WTC11 (cell line): ENCODE measurements at regions not wholly inside any gene's neighbourhood (a gene's known extent, or its start where the extent isn't known, plus 50 kb on each side); places are given as distances from the start of the nearest gene placed in this dataset.

ENCODE experiments used
- ESRRA ChIP-seq: sonication (generic); formaldehyde crosslinking; IDR thresholded peaks from 2 replicates; pipeline ENCODE4 v1.8.1; 2022; ENCODE audit warnings: mild to moderate bottlenecking, missing genetic modification reagents, borderline replicate concordance
- FOXJ3 ChIP-seq: sonication (generic); formaldehyde crosslinking; IDR thresholded peaks from 2 replicates; pipeline ENCODE4 v1.9.0; 2021; ENCODE audit warnings: missing genetic modification reagents, mild to moderate bottlenecking, borderline replicate concordance
- IRF2 ChIP-seq: sonication (generic); formaldehyde crosslinking; IDR thresholded peaks from 2 replicates; pipeline ENCODE4 v1.8.0; 2022; ENCODE audit warnings: low read depth, missing genetic modification reagents, borderline replicate concordance
- JUN ChIP-seq: sonication (generic); formaldehyde crosslinking; IDR thresholded peaks from 2 replicates; pipeline ENCODE4 v1.8.0; 2023; ENCODE audit warnings: mild to moderate bottlenecking, missing genetic modification reagents
- SP1 ChIP-seq: sonication (generic); formaldehyde crosslinking; conservative IDR thresholded peaks from 2 replicates; pipeline ENCODE4 v1.8.1; 2022; ENCODE audit warnings: missing genetic modification reagents
- ZNF138 ChIP-seq: sonication (generic); formaldehyde crosslinking; conservative IDR thresholded peaks from 2 replicates; pipeline ENCODE4 v1.8.1; 2022; ENCODE audit warnings: mild to moderate bottlenecking, moderate library complexity, missing genetic modification reagents
- ZNF263 ChIP-seq: sonication (generic); formaldehyde crosslinking; IDR thresholded peaks from 2 replicates; pipeline ENCODE4 v1.8.1; 2022; ENCODE audit warnings: low read depth, mild to moderate bottlenecking, moderate library complexity, missing genetic modification reagents
- TF ChIP-seq, protein P1 (sequence below): sonication (generic); formaldehyde crosslinking; IDR thresholded peaks from 2 replicates; pipeline ENCODE4 v1.8.1; 2023; ENCODE audit warnings: mild to moderate bottlenecking, missing genetic modification reagents, borderline replicate concordance
- TF ChIP-seq, protein P2 (sequence below): sonication (generic); formaldehyde crosslinking; IDR thresholded peaks from 2 replicates; pipeline ENCODE4 v1.8.1; 2023; ENCODE audit warnings: mild to moderate bottlenecking, missing genetic modification reagents, moderate library complexity
- TF ChIP-seq, protein P3 (sequence below): fragments of 200-600 bp; IDR thresholded peaks from 2 replicates; pipeline ENCODE4 v1.8.0; 2022; ENCODE audit warnings: antibody characterized with exemption
- TF ChIP-seq, protein P4 (sequence below): sonication (generic); formaldehyde crosslinking; IDR thresholded peaks from 2 replicates; pipeline ENCODE4 v1.8.1; 2022; ENCODE audit warnings: mild to moderate bottlenecking, moderate library complexity, missing genetic modification reagents

DNA sequence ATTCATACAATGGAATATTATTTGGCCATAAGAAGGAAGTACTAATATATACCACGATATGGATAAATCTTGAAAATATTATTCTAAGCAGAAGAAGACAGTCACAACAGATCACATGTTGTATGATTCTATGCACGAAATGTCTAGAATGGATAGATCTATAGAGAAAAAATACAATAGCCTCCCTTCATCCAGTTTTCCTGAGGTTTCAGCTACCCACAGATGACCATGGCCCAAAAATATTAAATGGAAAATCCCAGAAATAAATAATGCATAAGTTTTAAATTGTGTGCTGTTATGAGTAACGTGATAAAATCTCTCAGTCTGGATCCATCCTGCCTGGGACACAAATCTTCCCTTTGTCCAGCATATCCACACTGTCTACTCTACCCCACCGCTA is 162.2 kb upstream of the ST8SIA2 start:
- TF ChIP-seq ZNF138 (CRISPR knock-in tag) (no peak), ESRRA (CRISPR knock-in tag) (no peak), IRF2 (CRISPR knock-in tag) (no peak), FOXJ3 (CRISPR knock-in tag) (no peak), JUN (CRISPR knock-in tag) (no peak), SP1 (no peak), ZNF263 (CRISPR knock-in tag) (no peak)
- TF ChIP-seq, protein P1, sequence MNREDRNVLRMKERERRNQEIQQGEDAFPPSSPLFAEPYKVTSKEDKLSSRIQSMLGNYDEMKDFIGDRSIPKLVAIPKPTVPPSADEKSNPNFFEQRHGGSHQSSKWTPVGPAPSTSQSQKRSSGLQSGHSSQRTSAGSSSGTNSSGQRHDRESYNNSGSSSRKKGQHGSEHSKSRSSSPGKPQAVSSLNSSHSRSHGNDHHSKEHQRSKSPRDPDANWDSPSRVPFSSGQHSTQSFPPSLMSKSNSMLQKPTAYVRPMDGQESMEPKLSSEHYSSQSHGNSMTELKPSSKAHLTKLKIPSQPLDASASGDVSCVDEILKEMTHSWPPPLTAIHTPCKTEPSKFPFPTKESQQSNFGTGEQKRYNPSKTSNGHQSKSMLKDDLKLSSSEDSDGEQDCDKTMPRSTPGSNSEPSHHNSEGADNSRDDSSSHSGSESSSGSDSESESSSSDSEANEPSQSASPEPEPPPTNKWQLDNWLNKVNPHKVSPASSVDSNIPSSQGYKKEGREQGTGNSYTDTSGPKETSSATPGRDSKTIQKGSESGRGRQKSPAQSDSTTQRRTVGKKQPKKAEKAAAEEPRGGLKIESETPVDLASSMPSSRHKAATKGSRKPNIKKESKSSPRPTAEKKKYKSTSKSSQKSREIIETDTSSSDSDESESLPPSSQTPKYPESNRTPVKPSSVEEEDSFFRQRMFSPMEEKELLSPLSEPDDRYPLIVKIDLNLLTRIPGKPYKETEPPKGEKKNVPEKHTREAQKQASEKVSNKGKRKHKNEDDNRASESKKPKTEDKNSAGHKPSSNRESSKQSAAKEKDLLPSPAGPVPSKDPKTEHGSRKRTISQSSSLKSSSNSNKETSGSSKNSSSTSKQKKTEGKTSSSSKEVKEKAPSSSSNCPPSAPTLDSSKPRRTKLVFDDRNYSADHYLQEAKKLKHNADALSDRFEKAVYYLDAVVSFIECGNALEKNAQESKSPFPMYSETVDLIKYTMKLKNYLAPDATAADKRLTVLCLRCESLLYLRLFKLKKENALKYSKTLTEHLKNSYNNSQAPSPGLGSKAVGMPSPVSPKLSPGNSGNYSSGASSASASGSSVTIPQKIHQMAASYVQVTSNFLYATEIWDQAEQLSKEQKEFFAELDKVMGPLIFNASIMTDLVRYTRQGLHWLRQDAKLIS (CRISPR knock-in tag) = no peak
- TF ChIP-seq, protein P2, sequence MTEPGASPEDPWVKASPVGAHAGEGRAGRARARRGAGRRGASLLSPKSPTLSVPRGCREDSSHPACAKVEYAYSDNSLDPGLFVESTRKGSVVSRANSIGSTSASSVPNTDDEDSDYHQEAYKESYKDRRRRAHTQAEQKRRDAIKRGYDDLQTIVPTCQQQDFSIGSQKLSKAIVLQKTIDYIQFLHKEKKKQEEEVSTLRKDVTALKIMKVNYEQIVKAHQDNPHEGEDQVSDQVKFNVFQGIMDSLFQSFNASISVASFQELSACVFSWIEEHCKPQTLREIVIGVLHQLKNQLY (CRISPR knock-in tag) = no peak
- TF ChIP-seq, protein P3, sequence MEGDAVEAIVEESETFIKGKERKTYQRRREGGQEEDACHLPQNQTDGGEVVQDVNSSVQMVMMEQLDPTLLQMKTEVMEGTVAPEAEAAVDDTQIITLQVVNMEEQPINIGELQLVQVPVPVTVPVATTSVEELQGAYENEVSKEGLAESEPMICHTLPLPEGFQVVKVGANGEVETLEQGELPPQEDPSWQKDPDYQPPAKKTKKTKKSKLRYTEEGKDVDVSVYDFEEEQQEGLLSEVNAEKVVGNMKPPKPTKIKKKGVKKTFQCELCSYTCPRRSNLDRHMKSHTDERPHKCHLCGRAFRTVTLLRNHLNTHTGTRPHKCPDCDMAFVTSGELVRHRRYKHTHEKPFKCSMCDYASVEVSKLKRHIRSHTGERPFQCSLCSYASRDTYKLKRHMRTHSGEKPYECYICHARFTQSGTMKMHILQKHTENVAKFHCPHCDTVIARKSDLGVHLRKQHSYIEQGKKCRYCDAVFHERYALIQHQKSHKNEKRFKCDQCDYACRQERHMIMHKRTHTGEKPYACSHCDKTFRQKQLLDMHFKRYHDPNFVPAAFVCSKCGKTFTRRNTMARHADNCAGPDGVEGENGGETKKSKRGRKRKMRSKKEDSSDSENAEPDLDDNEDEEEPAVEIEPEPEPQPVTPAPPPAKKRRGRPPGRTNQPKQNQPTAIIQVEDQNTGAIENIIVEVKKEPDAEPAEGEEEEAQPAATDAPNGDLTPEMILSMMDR = no peak
- TF ChIP-seq, protein P4, sequence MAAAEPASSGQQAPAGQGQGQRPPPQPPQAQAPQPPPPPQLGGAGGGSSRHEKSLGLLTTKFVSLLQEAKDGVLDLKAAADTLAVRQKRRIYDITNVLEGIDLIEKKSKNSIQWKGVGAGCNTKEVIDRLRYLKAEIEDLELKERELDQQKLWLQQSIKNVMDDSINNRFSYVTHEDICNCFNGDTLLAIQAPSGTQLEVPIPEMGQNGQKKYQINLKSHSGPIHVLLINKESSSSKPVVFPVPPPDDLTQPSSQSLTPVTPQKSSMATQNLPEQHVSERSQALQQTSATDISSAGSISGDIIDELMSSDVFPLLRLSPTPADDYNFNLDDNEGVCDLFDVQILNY = no peak
